ENCODE measurements at regions not wholly inside any gene's neighbourhood (a gene's known extent, or its start where the extent isn't known, plus 50 kb on each side); places are given as distances from the start of the nearest gene placed in this dataset.

DNA sequence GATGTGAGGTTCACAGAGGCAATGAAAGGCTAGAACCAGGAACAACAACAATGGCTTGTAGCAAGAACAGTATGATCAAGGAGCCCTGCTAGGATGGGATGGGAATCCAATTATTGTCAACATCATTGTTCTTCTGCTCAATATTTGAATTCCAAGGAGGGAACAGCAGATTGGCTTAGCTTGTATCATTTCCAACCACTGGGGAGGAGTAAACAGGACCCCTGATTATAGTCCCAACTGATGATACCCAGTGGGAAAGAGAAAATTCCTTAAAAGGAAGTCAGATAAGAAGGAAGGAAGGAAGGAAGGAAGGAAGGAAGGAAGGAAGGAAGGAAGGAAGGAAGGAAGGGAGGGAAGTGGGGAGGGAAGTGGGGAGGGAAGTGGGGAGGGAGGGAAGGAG, 69.5 kb upstream of the ZC3H12C start:
- DNase-seq (ENCODE audit: low read depth in 2 of 2): no peak

DNA sequence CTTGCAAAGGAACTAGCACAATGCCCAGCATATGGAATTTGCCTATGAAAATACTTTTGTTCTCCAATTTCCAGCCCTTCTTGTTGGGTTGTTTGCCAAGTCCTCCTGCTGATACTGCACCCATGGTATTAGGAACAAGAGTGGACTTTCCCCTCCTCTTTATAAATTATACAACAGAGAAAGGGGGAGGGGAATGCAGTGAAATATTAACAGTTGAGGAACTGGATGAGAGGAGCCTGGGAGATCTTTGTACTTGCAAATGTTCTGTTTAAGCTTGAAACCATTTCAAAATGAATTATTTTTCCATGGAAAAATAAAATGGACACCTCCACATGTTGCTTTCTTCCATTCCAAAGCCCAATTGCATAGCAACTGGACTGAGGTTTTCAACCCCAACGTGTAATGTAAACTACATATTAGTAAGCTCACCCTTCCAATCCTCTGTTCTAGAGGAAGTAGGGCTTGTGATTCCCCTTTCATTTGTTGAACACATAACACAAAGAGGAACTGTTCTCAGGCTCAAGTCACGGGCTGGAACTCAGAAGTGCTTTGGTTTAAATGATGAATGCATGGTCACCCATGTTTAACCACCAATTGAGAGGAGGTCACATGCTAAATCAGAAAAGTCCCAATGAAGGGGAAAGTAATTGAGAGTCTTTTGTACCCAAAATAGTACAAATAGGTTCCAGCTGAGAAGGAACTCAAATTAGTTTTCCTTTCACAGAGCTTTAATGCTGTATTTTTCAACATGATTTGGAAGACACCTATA, 66.2 kb upstream of the ZC3H12C start:
- DNase-seq (ENCODE audit: low read depth in 2 of 2): no peak

DNA sequence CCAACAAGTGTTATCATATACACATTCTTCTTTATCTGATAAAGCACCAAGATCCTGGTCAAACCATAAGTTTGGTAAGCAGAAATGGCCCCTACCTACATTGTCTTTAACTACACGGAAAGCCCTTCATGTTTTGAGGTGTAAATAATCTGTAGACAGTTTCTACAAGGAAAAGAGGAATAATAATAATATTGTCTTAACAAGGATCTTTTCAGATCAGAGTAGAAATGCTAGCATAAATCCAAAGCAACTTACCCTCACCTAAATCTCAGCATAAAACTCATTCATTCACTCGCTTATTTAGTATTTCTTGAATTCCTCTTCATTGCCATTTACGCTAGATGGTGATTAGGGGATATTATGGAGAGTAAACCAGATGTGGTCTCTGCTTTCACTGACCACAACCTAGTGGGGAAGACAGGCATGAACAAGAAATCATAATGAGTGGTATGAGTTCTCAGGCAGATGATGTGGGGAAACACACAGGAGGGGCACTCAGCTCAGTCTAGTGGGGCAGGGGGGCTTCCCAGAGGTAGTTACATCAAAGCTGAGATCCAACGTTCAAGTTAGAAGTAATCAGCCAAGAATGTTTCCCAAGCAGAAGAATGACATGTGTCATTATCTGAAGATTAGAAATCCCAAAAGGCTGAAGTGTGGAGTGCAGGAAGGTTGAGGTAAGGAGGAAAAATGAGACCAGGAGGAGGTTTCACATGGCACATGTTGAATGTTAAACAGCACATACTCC, 65.4 kb upstream of the ZC3H12C start:
- DNase-seq (ENCODE audit: low read depth in 2 of 2): no peak

DNA sequence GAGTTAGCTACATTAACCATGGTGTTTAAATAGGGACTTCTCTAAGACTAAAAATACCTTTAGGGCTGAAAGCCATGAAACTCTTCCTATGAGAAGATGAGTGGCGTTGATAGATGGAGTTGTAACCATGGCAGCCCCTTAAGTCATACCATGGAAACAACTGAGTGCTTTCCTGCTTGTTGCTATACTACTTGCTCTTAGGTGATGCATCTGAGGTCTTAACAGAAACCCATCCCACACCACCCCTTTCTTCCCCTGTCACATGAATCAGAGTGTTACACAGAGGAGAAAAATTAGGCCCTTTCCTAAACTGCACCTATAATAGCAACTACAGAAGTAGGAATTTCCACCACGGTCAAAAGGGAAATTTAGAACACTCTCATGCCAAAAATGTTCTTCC, 64.3 kb upstream of the ZC3H12C start:
- no peak for DNase-seq (ENCODE audit: low read depth in 2 of 2)

DNA sequence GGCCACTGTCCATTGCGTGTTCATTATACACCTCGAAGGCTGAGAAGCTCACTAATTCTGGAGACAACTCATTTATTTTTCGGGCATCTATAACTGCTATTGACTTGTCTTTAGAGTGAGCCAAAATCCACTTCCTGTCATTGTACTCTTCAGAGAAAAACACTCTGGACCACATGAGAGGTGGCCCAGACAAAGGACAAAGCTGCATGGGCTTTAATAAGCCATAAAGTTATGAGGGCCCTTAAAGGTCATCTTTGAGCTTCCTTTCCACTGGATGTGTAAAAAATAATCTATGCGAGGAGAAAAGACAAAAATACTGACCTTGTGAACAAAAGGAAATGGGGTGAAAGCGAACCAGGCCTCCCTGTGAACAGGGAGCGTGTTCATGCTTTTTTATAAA, 63.5 kb upstream of the ZC3H12C start:
- no peak for DNase-seq (ENCODE audit: low read depth in 2 of 2)

DNA sequence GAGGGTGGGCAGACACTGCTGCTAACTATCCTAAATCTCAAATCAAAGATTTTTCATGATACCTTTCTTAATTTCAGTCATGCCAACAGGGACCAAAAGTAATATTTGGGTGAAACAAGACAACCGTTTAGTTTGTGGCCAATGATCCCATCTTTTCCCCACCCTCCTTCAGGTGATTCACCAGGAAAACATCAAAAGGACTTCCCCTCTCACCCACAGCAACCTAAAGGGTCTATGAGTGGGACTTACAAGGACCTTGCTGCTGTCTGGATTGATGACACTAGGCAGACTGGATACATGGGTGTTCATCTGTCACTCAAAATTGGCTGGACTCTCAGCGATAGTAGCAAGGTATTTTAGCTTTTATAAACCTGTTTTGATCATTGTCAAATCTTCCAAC, 62.0 kb upstream of the ZC3H12C start:
- no peak for DNase-seq (ENCODE audit: low read depth in 2 of 2)

GRCh38 chr11:110032259-110032658, 60.9 kb upstream of the ZC3H12C start:
- DNase-seq (ENCODE audit: low read depth in 2 of 2): no peak

GRCh38 chr11:110032957-110033570, 60.1 kb upstream of the ZC3H12C start:
- DNase-seq (ENCODE audit: low read depth in 2 of 2): no peak

DNA sequence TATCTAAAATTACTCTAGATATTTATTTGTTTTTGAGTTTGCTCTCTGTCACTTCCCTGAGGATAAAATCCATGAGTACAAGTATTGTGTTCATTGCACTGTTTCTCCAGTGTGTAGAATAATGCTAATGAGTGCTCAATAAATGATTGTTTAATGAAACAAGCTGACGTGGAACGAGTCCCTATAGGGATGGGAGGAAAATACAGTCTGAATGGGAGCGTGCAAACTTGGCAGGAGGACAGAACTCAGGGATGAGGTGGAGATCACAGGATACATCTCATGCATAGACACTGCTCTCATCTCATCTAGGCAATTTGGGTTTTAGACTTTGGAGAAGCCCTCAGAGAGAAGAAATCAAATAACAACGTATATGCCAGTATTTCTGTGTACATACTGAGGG, 58.4 kb upstream of the ZC3H12C start:
- no peak for DNase-seq (ENCODE audit: low read depth in 2 of 2)

- DNase-seq (ENCODE audit: low read depth in 2 of 2): no peak
Measured at GRCh38 chr11:110035357-110035756, 57.8 kb upstream of the ZC3H12C start.

DNA sequence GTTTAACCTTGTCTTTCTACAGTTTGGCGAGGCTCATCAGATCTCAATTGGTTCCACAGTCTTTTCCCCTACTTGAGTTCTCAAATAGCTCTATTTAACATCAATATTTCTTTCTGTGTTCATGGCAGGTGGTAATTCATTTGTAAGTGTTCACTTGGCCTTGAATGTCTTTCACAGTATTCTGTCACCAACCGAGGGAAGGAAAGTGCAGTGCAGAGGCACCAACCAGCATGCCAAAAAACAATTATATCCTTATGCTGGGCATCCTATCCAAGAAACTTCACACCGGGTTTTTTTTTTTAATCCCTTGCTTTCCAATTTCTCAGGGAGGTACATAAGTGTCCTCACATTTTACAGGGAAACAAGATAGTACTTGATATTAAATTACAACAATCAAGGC, 55.0 kb upstream of the ZC3H12C start:
- no peak for DNase-seq (ENCODE audit: low read depth in 2 of 2)
